ENCODE measurements at regions not wholly inside any gene's neighbourhood (a gene's known extent, or its start where the extent isn't known, plus 50 kb on each side); places are given as distances from the start of the nearest gene placed in this dataset.

GRCh38 chr21:28454564-28455252 lies 538.0 kb downstream of the LTN1 start:
- no peaks in the 10 kb centered on the region for H3K4me1 ChIP-seq
- no peak for DNase-seq
- no peak overlapping the region for H3K27ac ChIP-seq
- H3K9me3 ChIP-seq (replicated peaks): no peaks in the 10 kb centered on the region
- H3K27me3 ChIP-seq: no peaks in the 10 kb centered on the region
- no peaks in the 10 kb centered on the region for H3K36me3 ChIP-seq
- H3K4me3 ChIP-seq: no peak overlapping the region

GRCh38 chr21:28447462-28447861 lies 545.2 kb downstream of the LTN1 start:
- Histone ChIP-seq H3K4me1 (no peaks in the 10 kb centered on the region), H3K27me3 (no peaks in the 10 kb centered on the region), H3K9me3 (replicated peaks) (no peaks in the 10 kb centered on the region), H3K36me3 (no peaks in the 10 kb centered on the region), H3K4me3 (no peak overlapping the region), H3K27ac (no peak overlapping the region)
- no peak for DNase-seq

DNA sequence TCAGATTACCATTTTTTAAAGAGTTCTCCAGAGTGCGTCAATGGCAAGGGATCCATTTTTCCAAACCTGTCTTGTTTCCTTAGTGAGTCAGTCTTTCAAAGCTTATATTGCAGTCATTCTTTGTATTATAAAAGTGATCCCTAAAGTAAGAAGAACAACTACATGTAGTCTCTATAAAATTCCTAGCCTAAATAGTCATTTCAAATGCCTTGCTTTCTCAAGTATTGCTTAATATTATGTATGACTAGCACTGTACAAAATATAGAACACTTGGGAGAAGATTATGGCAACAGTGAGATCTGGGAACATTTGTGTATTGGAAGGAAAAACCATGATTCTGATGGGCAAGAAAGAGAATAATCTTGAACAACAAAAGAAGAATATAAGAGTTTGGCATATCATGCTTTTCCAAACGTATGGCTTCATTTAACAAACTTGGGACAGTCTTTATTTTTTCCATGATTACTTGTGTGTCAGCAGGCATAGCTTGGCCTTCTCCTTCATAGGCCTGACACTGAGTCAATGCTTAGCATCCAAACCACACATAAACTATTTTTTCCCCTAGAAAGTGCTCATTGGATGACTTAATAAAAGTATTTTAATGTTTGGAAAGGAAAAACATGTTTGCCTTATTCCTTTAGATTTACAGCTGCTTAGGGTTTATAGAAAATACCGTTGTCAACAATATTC lies 547.4 kb downstream of the LTN1 start:
- Histone ChIP-seq H3K36me3 (no peaks in the 10 kb centered on the region), H3K4me1 (no peaks in the 10 kb centered on the region), H3K4me3 (no peak overlapping the region), H3K27me3 (no peaks in the 10 kb centered on the region), H3K9me3 (replicated peaks) (no peaks in the 10 kb centered on the region), H3K27ac (no peak overlapping the region)
- DNase-seq: no peak

DNA sequence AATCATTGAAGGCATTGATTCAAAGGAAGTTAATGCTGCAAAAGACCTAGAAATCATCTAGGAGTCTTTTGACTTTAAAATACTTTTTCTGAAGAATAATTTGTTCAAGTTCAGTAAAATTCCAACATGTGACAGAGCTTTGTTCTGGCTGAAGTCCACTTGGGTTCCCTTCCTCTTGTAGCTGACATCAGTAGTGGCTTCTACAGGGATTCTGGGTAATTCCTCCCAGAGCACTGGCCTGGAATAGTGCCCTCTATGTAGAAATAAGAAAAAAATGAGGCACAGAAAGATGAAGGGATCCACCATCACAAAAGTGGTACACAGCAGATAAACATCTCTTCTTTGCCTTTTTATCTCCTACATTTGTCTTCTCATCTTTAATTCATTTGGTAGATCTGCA lies 548.1 kb downstream of the LTN1 start:
- Histone ChIP-seq H3K27ac (no peak overlapping the region), H3K4me3 (no peak overlapping the region), H3K27me3 (no peaks in the 10 kb centered on the region), H3K36me3 (no peaks in the 10 kb centered on the region), H3K4me1 (no peaks in the 10 kb centered on the region), H3K9me3 (replicated peaks) (no peaks in the 10 kb centered on the region)
- DNase-seq: no peak

- Histone ChIP-seq H3K4me3 (no peak overlapping the region), H3K9me3 (replicated peaks) (no peaks in the 10 kb centered on the region), H3K4me1 (no peaks in the 10 kb centered on the region), H3K27me3 (no peaks in the 10 kb centered on the region), H3K36me3 (no peaks in the 10 kb centered on the region), H3K27ac (no peak overlapping the region)
- no peak for DNase-seq
Measured at GRCh38 chr21:28444111-28444510, 548.6 kb downstream of the LTN1 start.

- no peaks in the 10 kb centered on the region for H3K27me3 ChIP-seq
- no peak overlapping the region for H3K27ac ChIP-seq
- H3K4me1 ChIP-seq: no peaks in the 10 kb centered on the region
- H3K9me3 ChIP-seq (replicated peaks): no peaks in the 10 kb centered on the region
- no peaks in the 10 kb centered on the region for H3K36me3 ChIP-seq
- DNase-seq: no peak
- no peak overlapping the region for H3K4me3 ChIP-seq
Measured at GRCh38 chr21:28442624-28443023, 550.1 kb downstream of the LTN1 start.

DNA sequence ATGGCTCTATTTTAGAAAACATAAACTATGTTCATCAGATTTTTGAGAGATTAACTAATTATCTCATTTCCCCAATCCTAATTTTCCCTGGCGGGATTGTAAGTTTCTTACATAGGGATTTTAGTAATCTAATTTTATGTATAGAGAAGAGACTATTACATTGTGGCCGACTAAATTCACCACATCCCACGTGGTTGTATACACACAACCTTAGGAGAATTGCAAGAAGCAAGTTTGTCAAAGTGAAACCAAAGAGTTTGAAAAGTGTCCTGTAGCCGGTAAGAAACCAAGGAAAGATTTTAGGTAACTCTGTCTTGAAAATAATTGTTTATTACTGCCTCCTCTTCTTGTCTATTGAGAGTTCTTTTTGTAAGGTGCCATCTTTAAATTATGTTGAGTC lies 550.6 kb downstream of the LTN1 start:
- H3K27me3 ChIP-seq: no peaks in the 10 kb centered on the region
- H3K27ac ChIP-seq: no peak overlapping the region
- no peak overlapping the region for H3K4me3 ChIP-seq
- DNase-seq: no peak
- H3K4me1 ChIP-seq: no peaks in the 10 kb centered on the region
- H3K36me3 ChIP-seq: no peaks in the 10 kb centered on the region
- no peaks in the 10 kb centered on the region for H3K9me3 ChIP-seq (replicated peaks)

- no peaks in the 10 kb centered on the region for H3K4me1 ChIP-seq
- no peaks in the 10 kb centered on the region for H3K27me3 ChIP-seq
- no peaks in the 10 kb centered on the region for H3K9me3 ChIP-seq (replicated peaks)
- no peak for DNase-seq
- no peak overlapping the region for H3K4me3 ChIP-seq
- no peak overlapping the region for H3K27ac ChIP-seq
- H3K36me3 ChIP-seq: no peaks in the 10 kb centered on the region
Measured at GRCh38 chr21:28439788-28440187, 552.9 kb downstream of the LTN1 start.

GRCh38 chr21:28439251-28439650 lies 553.4 kb downstream of the LTN1 start:
- no peaks in the 10 kb centered on the region for H3K36me3 ChIP-seq
- H3K27ac ChIP-seq: no peak overlapping the region
- no peaks in the 10 kb centered on the region for H3K4me1 ChIP-seq
- H3K27me3 ChIP-seq: no peaks in the 10 kb centered on the region
- DNase-seq: no peak
- H3K4me3 ChIP-seq: no peak overlapping the region
- H3K9me3 ChIP-seq (replicated peaks): no peaks in the 10 kb centered on the region

DNA sequence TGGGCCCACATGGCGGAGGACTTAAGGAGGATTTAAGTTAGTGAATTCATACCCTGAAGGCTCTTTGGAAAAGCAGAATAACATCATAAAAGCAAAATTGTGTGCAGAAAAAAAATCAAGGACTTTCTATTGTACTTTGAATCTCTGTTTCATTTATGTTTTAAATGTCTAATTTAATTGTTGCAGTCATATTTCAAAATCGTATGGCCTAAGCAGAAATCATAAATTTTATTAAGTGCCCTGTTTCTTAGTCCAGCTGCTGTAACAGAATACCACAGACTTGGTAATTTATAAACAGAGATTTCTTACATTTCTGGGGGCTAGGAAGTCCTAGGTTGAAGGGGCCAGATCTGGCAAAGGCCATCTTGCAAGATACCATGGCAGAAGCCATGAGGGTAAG lies 555.6 kb downstream of the LTN1 start:
- no peak for DNase-seq
- no peak overlapping the region for H3K27ac ChIP-seq
- no peak overlapping the region for H3K4me3 ChIP-seq
- H3K27me3 ChIP-seq: no peaks in the 10 kb centered on the region
- no peaks in the 10 kb centered on the region for H3K4me1 ChIP-seq
- no peaks in the 10 kb centered on the region for H3K36me3 ChIP-seq
- H3K9me3 ChIP-seq (replicated peaks): no peaks in the 10 kb centered on the region

DNA sequence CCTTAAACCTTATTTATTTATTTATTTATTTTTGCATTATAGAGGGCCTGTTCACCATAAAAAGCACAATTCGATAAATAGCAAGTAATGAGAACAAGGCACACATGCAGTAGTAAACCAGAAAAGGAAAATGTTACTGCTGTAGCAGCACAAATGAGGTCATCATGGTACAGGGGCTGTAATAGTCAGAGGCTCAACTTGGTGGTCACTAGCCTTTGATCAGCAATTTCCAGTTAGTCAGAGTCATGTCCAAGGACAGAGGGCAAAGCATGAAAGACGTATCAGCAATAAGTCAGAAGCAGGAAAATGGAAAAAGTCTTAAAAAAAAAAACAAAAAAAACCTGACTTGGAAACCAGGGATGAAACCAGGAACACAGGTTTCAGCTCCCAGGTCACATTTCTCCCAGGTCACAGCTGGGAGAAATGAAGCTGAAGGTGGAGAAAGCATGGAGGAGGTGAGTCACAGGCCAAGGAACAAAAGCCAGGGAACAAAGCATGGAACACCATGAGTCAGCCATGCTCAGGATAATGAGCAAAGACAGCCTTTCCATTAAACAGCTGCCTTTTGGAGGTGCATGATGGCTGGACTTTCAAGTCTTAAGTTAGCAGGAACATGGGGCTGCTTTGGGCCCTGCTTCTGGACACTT lies 556.3 kb downstream of the LTN1 start:
- H3K9me3 ChIP-seq (replicated peaks): no peaks in the 10 kb centered on the region
- H3K4me1 ChIP-seq: no peaks in the 10 kb centered on the region
- H3K27me3 ChIP-seq: no peaks in the 10 kb centered on the region
- no peak overlapping the region for H3K4me3 ChIP-seq
- no peak overlapping the region for H3K27ac ChIP-seq
- H3K36me3 ChIP-seq: no peaks in the 10 kb centered on the region
- DNase-seq: peak in 1 of 2 experiments; percentile 6

DNA sequence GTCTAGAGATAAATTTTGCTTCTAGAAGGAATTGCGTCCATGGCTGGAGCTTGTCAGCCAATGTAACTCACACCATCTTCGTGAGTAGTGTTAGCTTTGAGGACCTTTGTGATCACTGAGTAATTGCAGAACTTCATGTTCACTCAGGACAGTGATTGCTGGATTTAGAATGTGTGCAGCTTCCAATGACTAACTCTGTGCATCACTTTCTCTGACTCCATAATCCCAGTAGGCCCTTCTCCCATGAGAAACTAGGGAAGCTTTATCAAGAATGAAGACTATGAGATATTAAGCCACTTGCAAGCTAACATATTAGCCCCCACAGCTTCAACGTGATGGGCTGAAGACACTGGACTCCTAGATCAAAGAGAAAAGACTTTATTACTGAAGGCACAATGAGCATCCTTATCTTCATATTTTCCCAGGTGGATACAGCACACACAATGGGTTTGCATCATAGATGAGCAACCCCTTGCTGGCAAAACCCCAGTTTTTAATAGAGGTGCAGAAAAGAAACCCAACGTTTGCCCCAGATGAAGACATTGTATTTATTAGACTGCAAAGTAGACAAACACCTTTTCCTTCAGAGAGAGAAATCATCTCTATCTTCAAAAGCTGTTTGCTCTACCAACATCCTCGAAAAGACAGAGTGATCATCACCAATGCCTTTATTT lies 561.0 kb downstream of the LTN1 start:
- DNase-seq: no peak
- Histone ChIP-seq H3K27me3 (no peaks in the 10 kb centered on the region), H3K36me3 (no peaks in the 10 kb centered on the region), H3K9me3 (replicated peaks) (no peaks in the 10 kb centered on the region), H3K4me3 (no peak overlapping the region), H3K4me1 (no peaks in the 10 kb centered on the region), H3K27ac (no peak overlapping the region)

- Histone ChIP-seq H3K27ac (no peak overlapping the region), H3K4me1 (no peaks in the 10 kb centered on the region), H3K9me3 (replicated peaks) (no peaks in the 10 kb centered on the region), H3K27me3 (no peaks in the 10 kb centered on the region), H3K36me3 (no peaks in the 10 kb centered on the region), H3K4me3 (no peak overlapping the region)
- DNase-seq: no peak
Measured at GRCh38 chr21:28431022-28431421, 561.7 kb downstream of the LTN1 start.

GRCh38 chr21:28429161-28429560 lies 563.5 kb downstream of the LTN1 start:
- Histone ChIP-seq H3K27ac (no peak overlapping the region), H3K4me1 (no peaks in the 10 kb centered on the region), H3K9me3 (replicated peaks) (no peaks in the 10 kb centered on the region), H3K36me3 (no peaks in the 10 kb centered on the region), H3K4me3 (no peak overlapping the region), H3K27me3 (no peaks in the 10 kb centered on the region)
- DNase-seq: no peak

GRCh38 chr21:28427394-28428022 lies 565.2 kb downstream of the LTN1 start:
- no peak for DNase-seq
- H3K9me3 ChIP-seq (replicated peaks): no peaks in the 10 kb centered on the region

More at GRCh38 chr21:28427394-28428022, 565.2 kb downstream of the LTN1 start:
- Histone ChIP-seq H3K27me3 (no peaks in the 10 kb centered on the region), H3K4me3 (no peak overlapping the region), H3K4me1 (no peaks in the 10 kb centered on the region), H3K27ac (no peak overlapping the region), H3K36me3 (no peaks in the 10 kb centered on the region)
